Neural crest cell (in vitro differentiated cells): ENCODE measurements at regions not wholly inside any gene's neighbourhood (a gene's known extent, or its start where the extent isn't known, plus 50 kb on each side); places are given as distances from the start of the nearest gene placed in this dataset.

Experiments
- DNase-seq: peaks from one replicate; pipeline ENCODE4 v3.0.0; 2021; ENCODE audit warnings: low read depth, mixed read lengths, low spot score
- H3K27ac Mint-ChIP-seq: one replicate; pipeline ENCODE4 v1.8.0; 2021; ENCODE audit warnings: mild to moderate bottlenecking, mixed read lengths; ENCODE audit not compliant: unreplicated experiment
- H3K27me3 Mint-ChIP-seq: 2 replicates; pipeline ENCODE4 v1.8.0; 2021; ENCODE audit warnings: low read depth, mild to moderate bottlenecking, mixed read lengths
- H3K36me3 Mint-ChIP-seq: 2 replicates; pipeline ENCODE4 v1.8.0; 2021; ENCODE audit warnings: low read depth, mild to moderate bottlenecking, mixed read lengths
- H3K4me1 Mint-ChIP-seq: 2 replicates; pipeline ENCODE4 v1.8.0; 2021; ENCODE audit warnings: mixed read lengths
- H3K4me3 Mint-ChIP-seq: one replicate; pipeline ENCODE4 v1.8.0; 2021; ENCODE audit warnings: mild to moderate bottlenecking, mixed read lengths
- H3K9me3 Mint-ChIP-seq: 2 replicates; pipeline ENCODE4 v1.8.0; 2021; ENCODE audit warnings: mixed read lengths
- CTCF ChIP-seq: fragments of 200-600 bp; sonication (generic); conservative IDR thresholded peaks from 2 replicates; pipeline ENCODE4 v1.5.0; 2021; ENCODE audit warnings: antibody characterized with exemption, mild to moderate bottlenecking

- no peak overlapping the region for H3K4me3 Mint-ChIP-seq
- H3K36me3 Mint-ChIP-seq = peaks cover 18% of the 10 kb centered on the region
- H3K27me3 Mint-ChIP-seq = no peaks in the 10 kb centered on the region
Observed at GRCh38 chr9:110083866-110084265, 124.1 kb downstream of the C9orf152 start.

GRCh38 chr9:110086537-110086936, 121.4 kb downstream of the C9orf152 start:
- no peak for DNase-seq
- no peaks in the 10 kb centered on the region for H3K27me3 Mint-ChIP-seq
- H3K9me3 Mint-ChIP-seq = peaks cover 7% of the 10 kb centered on the region
- H3K4me3 Mint-ChIP-seq = no peak overlapping the region
- H3K4me1 Mint-ChIP-seq = peaks cover 35% of the 10 kb centered on the region
- peaks cover 18% of the 10 kb centered on the region for H3K36me3 Mint-ChIP-seq
- no peak overlapping the region for H3K27ac Mint-ChIP-seq
- TF ChIP-seq CTCF = no peak

More at GRCh38 chr9:110083866-110084265, 124.1 kb downstream of the C9orf152 start:
- peaks cover 32% of the 10 kb centered on the region for H3K4me1 Mint-ChIP-seq
- no peak for TF ChIP-seq CTCF
- DNase-seq = no peak
- peaks cover 7% of the 10 kb centered on the region for H3K9me3 Mint-ChIP-seq
- H3K27ac Mint-ChIP-seq = peak overlapping the region; percentile 81

- Mint-ChIP-seq H3K27ac (peak overlapping the region; percentile 3), H3K27me3 (no peaks in the 10 kb centered on the region), H3K36me3 (peaks cover 16% of the 10 kb centered on the region), H3K9me3 (peaks cover 7% of the 10 kb centered on the region), H3K4me1 (peaks cover 29% of the 10 kb centered on the region), H3K4me3 (no peak overlapping the region)
- DNase-seq = no peak
- no peak for TF ChIP-seq CTCF
Observed at GRCh38 chr9:110087605-110088004, 120.4 kb downstream of the C9orf152 start.

- TF ChIP-seq CTCF = no peak
Observed at GRCh38 chr9:110088099-110088498, 119.9 kb downstream of the C9orf152 start.

GRCh38 chr9:110089681-110090370, 118.1 kb downstream of the C9orf152 start:
- DNase-seq = no peak
- Mint-ChIP-seq H3K4me1 (peaks cover 45% of the 10 kb centered on the region), H3K27ac (no peak overlapping the region), H3K9me3 (peaks cover 4% of the 10 kb centered on the region), H3K4me3 (no peak overlapping the region), H3K27me3 (no peaks in the 10 kb centered on the region), H3K36me3 (peaks cover 12% of the 10 kb centered on the region)
- TF ChIP-seq CTCF = no peak

More at GRCh38 chr9:110088099-110088498, 119.9 kb downstream of the C9orf152 start:
- no peak overlapping the region for H3K4me3 Mint-ChIP-seq
- H3K27ac Mint-ChIP-seq = no peak overlapping the region
- H3K9me3 Mint-ChIP-seq = peaks cover 7% of the 10 kb centered on the region
- peaks cover 34% of the 10 kb centered on the region for H3K4me1 Mint-ChIP-seq
- H3K36me3 Mint-ChIP-seq = peaks cover 16% of the 10 kb centered on the region
- no peak for DNase-seq
- no peaks in the 10 kb centered on the region for H3K27me3 Mint-ChIP-seq
